Stimulated activated CD4-positive, alpha-beta T cell treated with anti-CD3 and anti-CD28 coated beads, Interleukin-2, amount 100 ng/mL, for 48 hours (primary cell): ENCODE measurements at regions not wholly inside any gene's neighbourhood (a gene's known extent, or its start where the extent isn't known, plus 50 kb on each side); places are given as distances from the start of the nearest gene placed in this dataset.

ENCODE experiments used
- DNase-seq, 2 donors: peaks; one replicate each; pipeline ENCODE4 v3.0.0-alpha.2; 2020

- DNase-seq, result no peak
These were observed 576.5 kb downstream of the CSNK1G3 start for GRCh38 chr5:124088289-124089032.

GRCh38 chr5:124087752-124088151, 575.8 kb downstream of the CSNK1G3 start:
- no peak for DNase-seq

GRCh38 chr5:124080256-124080655, 568.3 kb downstream of the CSNK1G3 start:
- no peak for DNase-seq

- no peak for DNase-seq
These were observed 567.1 kb downstream of the CSNK1G3 start for GRCh38 chr5:124079062-124079461.

- DNase-seq, result no peak
These were observed 562.5 kb downstream of the CSNK1G3 start for GRCh38 chr5:124074500-124074899.

- DNase-seq, result no peak
These were observed 560.6 kb downstream of the CSNK1G3 start for GRCh38 chr5:124072570-124072969.

GRCh38 chr5:124071039-124071438, 559.1 kb downstream of the CSNK1G3 start:
- DNase-seq, result no peak

GRCh38 chr5:124065508-124065907, 553.5 kb downstream of the CSNK1G3 start:
- DNase-seq, result no peak

- no peak for DNase-seq
These were observed 553.0 kb downstream of the CSNK1G3 start for GRCh38 chr5:124064956-124065355.

GRCh38 chr5:124061663-124062062, 549.7 kb downstream of the CSNK1G3 start:
- DNase-seq, result no peak

GRCh38 chr5:124061068-124061430, 549.1 kb downstream of the CSNK1G3 start:
- DNase-seq, result no peak

- no peak for DNase-seq
These were observed 548.6 kb downstream of the CSNK1G3 start for GRCh38 chr5:124060413-124061067.

- DNase-seq, result no peak
These were observed 548.0 kb downstream of the CSNK1G3 start for GRCh38 chr5:124060011-124060410.

- no peak for DNase-seq
These were observed 547.2 kb downstream of the CSNK1G3 start for GRCh38 chr5:124059200-124059599.

GRCh38 chr5:124057724-124058231, 545.8 kb downstream of the CSNK1G3 start:
- no peak for DNase-seq

- DNase-seq, result no peak
These were observed 545.2 kb downstream of the CSNK1G3 start for GRCh38 chr5:124056991-124057723.

GRCh38 chr5:124056326-124056990, 544.5 kb downstream of the CSNK1G3 start:
- DNase-seq, result no peak

GRCh38 chr5:124055751-124056150, 543.8 kb downstream of the CSNK1G3 start:
- DNase-seq, result no peak

GRCh38 chr5:124054564-124054963, 542.6 kb downstream of the CSNK1G3 start:
- DNase-seq, result no peak

- no peak for DNase-seq
These were observed 541.4 kb downstream of the CSNK1G3 start for GRCh38 chr5:124053340-124053739.

- DNase-seq, result no peak
These were observed 540.2 kb downstream of the CSNK1G3 start for GRCh38 chr5:124052201-124052600.

GRCh38 chr5:124050120-124050770, 538.3 kb downstream of the CSNK1G3 start:
- DNase-seq, result no peak

- no peak for DNase-seq
These were observed 533.4 kb downstream of the CSNK1G3 start for GRCh38 chr5:124045412-124045811.
